PFSK-1 (cell line): ENCODE measurements at regions not wholly inside any gene's neighbourhood (a gene's known extent, or its start where the extent isn't known, plus 50 kb on each side); places are given as distances from the start of the nearest gene placed in this dataset.

Experiments used
- FOXP2 ChIP-seq: optimal IDR thresholded peaks from 2 replicates; pipeline ENCODE3; 2011; ENCODE audit warnings: borderline replicate concordance, control low read depth, inconsistent platforms; ENCODE audit not compliant: insufficient read depth; ENCODE audit errors: extremely low read length, extremely low read depth
- POLR2AphosphoS5 ChIP-seq: IDR thresholded peaks from 2 replicates; pipeline ENCODE4 v1.6.1; 2012; ENCODE audit warnings: low read depth, mild to moderate bottlenecking, control low read depth, low read length, moderate library complexity
- SIN3A ChIP-seq: IDR thresholded peaks from 2 replicates; pipeline ENCODE4 v1.6.1; 2012; ENCODE audit warnings: mild to moderate bottlenecking, low read length, moderate library complexity, borderline replicate concordance; ENCODE audit not compliant: insufficient read depth
- TAF1 ChIP-seq: IDR thresholded peaks from 2 replicates; pipeline ENCODE4 v1.6.1; 2012; ENCODE audit warnings: low read length, control low read depth, borderline replicate concordance; ENCODE audit not compliant: insufficient read depth
- TF ChIP-seq, protein P1 (sequence below), 2 experiments: IDR thresholded peaks; 2 replicates each; pipeline versions ENCODE4 v1.6.1 to v1.8.0; 2011 to 2012; ENCODE audit warnings: low read depth in 2 of 2, low read length in 2 of 2, control low read depth in 1 of 2, inconsistent platforms in 1 of 2, mild to moderate bottlenecking in 1 of 2, moderate library complexity in 1 of 2; ENCODE audit not compliant: insufficient read depth in 1 of 2

DNA sequence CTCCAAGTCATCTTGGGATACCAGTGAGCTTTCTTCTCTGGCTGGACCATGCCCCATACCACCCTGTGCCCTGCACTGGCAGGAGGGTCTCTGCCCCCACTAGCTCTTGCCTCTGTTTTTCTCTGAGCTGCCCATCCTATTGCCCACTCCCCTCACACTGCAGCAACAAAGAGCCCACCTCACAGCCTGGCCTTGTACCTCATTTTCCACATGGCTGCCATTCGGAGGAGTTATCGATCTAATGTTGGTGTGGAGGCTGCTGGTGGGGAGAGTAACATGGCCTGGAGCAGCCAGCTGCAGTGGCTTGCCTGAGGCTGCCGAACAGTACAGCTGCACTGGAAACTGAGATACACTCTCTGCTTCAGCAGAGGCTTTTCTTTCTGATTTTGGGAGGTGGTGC, 65.7 kb upstream of the AGBL1 start:
- TF ChIP-seq POLR2AphosphoS5 (no peak), TAF1 (no peak), SIN3A (no peak)

DNA sequence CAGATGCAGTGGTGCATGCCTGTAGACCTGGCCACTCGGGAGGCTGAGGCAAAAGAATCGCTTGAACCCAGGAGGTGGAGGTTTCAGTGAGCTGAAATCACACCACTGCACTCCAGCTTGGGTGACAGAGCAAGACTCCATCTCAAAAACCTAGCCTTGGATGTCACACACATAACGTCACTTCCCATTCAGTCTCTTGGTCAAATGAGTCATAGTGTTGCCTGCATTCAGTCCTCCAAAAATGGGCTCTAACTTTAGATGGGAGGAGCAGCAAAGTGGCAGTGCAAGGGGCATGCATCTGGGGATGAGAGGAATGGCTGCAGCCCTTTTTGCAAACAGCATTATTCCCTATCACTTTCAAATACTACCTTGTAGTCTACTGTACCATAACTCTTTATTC, 62.9 kb upstream of the AGBL1 start:
- no peak for TF ChIP-seq POLR2AphosphoS5
- no peak for TF ChIP-seq FOXP2
- no peak for TF ChIP-seq TAF1
- TF ChIP-seq SIN3A: no peak
- TF ChIP-seq, protein P1, sequence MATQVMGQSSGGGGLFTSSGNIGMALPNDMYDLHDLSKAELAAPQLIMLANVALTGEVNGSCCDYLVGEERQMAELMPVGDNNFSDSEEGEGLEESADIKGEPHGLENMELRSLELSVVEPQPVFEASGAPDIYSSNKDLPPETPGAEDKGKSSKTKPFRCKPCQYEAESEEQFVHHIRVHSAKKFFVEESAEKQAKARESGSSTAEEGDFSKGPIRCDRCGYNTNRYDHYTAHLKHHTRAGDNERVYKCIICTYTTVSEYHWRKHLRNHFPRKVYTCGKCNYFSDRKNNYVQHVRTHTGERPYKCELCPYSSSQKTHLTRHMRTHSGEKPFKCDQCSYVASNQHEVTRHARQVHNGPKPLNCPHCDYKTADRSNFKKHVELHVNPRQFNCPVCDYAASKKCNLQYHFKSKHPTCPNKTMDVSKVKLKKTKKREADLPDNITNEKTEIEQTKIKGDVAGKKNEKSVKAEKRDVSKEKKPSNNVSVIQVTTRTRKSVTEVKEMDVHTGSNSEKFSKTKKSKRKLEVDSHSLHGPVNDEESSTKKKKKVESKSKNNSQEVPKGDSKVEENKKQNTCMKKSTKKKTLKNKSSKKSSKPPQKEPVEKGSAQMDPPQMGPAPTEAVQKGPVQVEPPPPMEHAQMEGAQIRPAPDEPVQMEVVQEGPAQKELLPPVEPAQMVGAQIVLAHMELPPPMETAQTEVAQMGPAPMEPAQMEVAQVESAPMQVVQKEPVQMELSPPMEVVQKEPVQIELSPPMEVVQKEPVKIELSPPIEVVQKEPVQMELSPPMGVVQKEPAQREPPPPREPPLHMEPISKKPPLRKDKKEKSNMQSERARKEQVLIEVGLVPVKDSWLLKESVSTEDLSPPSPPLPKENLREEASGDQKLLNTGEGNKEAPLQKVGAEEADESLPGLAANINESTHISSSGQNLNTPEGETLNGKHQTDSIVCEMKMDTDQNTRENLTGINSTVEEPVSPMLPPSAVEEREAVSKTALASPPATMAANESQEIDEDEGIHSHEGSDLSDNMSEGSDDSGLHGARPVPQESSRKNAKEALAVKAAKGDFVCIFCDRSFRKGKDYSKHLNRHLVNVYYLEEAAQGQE (IDR thresholded peaks at IDR 0.05; ENCODE audit: insufficient read depth in 1 of 2, low read depth in 2 of 2, low read length in 2 of 2): no peak

DNA sequence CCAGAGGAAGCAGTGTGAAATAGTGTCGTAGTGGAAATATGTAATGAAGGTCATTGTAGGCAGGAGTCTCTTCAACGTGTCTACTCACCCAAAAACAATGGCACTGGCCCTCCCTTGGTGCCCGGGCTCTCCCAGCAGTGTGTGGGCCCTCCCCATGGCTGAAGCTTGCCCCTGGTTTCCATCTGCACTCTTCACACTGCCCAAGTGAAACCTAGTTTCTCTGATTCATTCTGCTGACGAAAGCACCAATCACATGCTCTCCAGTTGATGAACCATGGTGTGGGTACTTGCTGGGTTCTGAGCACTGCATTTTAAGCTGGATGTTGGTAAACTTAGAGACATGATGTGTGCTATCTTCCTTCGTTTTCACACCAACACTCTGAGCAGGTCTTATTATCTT, 61.0 kb upstream of the AGBL1 start:
- TF ChIP-seq FOXP2: no peak
- TF ChIP-seq, protein P1 (IDR thresholded peaks at IDR 0.05; ENCODE audit: insufficient read depth in 1 of 2, low read depth in 2 of 2, low read length in 2 of 2): no peak
- no peak for TF ChIP-seq SIN3A
- no peak for TF ChIP-seq TAF1
- TF ChIP-seq POLR2AphosphoS5: no peak

DNA sequence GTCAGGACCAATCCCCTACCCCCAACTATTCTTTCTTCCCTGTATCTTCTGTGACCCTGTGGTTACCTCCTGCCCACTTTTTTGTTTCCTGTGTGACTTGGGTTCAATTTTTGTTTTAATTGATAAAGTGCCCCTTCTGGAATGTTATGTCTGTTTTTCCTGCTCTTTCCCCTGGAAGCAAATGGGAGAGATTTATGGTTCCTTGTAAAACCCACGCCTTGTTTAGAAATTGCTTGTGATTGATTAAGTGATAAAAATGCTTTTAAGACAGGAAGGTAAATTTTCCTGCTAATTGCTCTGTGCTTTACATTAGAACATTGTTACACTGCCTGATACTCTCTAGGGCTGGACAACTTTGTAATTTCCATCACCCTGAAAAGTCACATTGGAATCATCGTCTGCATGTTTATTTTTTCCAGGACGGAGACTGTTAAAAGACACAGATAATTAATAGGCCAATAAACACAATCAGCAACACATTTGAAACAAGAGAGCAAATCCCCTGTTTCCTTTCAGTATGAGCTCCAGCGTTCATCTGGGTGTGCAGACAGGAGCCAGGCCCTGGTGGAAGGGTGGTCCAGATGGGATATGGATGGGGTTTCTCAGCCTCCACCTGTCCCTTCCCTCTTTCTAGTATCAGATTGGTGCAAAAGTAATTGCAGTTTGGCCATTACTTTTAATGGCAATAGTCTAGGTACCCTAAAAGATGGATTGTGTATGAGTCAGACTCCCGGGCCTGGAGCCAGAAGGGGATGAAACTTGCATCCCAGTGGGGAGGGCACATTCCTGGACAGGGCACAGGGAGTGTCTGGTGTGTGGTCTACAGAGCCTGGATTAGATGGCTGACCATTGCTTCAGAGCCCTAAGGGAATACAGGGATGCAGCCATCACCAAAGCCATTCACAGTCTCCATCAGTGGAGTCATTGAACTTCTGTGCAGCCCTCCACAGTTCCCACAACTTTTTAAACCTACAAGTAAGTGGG, 58.1 kb upstream of the AGBL1 start:
- TF ChIP-seq SIN3A (no peak), FOXP2 (no peak), TAF1 (no peak), POLR2AphosphoS5 (no peak)
- TF ChIP-seq, protein P1 (IDR thresholded peaks at IDR 0.05; ENCODE audit: insufficient read depth in 1 of 2, low read depth in 2 of 2, low read length in 2 of 2): no peak

DNA sequence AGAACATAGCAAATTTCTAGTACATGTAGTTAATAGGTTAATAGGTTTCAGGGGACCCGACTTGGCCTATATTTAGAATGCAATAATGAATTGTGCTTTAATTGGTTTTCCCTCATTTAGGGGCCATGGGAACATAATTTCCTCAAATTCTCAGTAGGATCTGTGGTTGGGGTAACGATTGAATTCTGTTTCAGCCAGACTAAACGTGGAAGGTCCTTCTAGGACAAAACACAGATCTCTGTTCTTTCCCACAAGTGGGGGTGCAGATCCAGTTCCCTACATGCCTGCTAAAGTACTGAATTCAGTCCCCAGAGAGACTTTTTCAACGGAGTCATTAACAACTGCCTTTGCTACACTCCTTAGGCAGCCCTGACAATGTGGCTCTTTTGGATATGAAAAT, 50.7 kb upstream of the AGBL1 start:
- TF ChIP-seq POLR2AphosphoS5 (no peak), TAF1 (no peak), SIN3A (no peak), FOXP2 (no peak)
- TF ChIP-seq, protein P1 (IDR thresholded peaks at IDR 0.05; ENCODE audit: insufficient read depth in 1 of 2, low read depth in 2 of 2, low read length in 2 of 2): no peak
